Ovary (tissue), 3 donors: ENCODE measurements at regions not wholly inside any gene's neighbourhood (a gene's known extent, or its start where the extent isn't known, plus 50 kb on each side); places are given as distances from the start of the nearest gene placed in this dataset.

Source experiments
- CTCF ChIP-seq, 3 donors: fragments of 450-650 bp in 2 of 3; fragments of 200-600 bp in 1 of 3; IDR thresholded peaks; one replicate each; pipeline versions ENCODE4 v1.5.1 to v1.8.0; 2016 to 2022; ENCODE audit warnings: antibody characterized with exemption in 3 of 3, mild to moderate bottlenecking in 1 of 3
- EP300 ChIP-seq: sonication (generic); formaldehyde crosslinking; IDR thresholded peaks from one replicate; pipeline ENCODE4 v1.6.1; 2017; ENCODE audit warnings: antibody characterized with exemption
- donor health status: DM: no; HTN: no; CAD: no.

GRCh38 chr6:140281767-140282166 is 907.3 kb upstream of the CITED2 start:
- TF ChIP-seq EP300, result no peak
- no peak for TF ChIP-seq CTCF (IDR thresholded peaks at IDR 0.05)
